GM19351 (cell line): ENCODE measurements at regions not wholly inside any gene's neighbourhood (a gene's known extent, or its start where the extent isn't known, plus 50 kb on each side); places are given as distances from the start of the nearest gene placed in this dataset.

Experiments
- ATAC-seq: cut with Tn5 transposase; IDR thresholded peaks from one replicate; pipeline ENCODE4 v1.9.1; 2021; ENCODE audit warnings: mild to moderate bottlenecking, moderate library complexity; ENCODE audit not compliant: unreplicated experiment

GRCh38 chr14:85279407-85279806, 250.5 kb upstream of the FLRT2 start:
- no peak for ATAC-seq

GRCh38 chr14:85280074-85280473, 249.9 kb upstream of the FLRT2 start:
- ATAC-seq, result no peak

- ATAC-seq, result no peak
These were observed 248.0 kb upstream of the FLRT2 start for GRCh38 chr14:85281921-85282320.

- no peak for ATAC-seq
These were observed 241.9 kb upstream of the FLRT2 start for GRCh38 chr14:85288041-85288440.

GRCh38 chr14:85291731-85292130, 238.2 kb upstream of the FLRT2 start:
- ATAC-seq, result no peak

DNA sequence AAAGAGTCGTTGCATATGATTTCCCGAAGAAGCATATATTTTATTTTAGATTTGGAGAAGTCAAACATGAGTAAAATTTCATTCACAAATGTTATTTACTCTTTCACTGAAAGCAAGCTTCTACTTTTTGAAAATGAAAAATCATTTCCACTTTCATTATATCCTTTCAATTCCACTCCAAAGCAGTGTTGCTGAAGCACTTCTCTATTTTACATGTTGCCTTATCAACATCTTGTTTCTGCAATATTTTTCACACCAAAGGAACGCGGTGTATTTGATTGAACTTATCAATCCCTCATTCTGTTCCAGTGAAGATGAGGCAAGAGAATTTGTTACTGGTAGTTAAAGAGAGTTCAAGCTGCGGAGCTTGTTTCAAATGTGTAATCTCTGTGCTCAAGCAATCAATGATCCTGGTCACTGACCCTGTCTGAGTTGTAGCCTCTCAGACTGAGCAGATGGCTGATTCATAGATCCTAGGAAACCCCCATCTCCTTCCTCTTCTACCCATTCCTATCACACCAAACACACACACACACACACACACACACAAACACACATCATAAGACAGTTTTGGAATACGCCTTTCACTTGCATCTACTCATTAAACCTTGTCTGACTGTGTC, 236.2 kb upstream of the FLRT2 start:
- no peak for ATAC-seq

DNA sequence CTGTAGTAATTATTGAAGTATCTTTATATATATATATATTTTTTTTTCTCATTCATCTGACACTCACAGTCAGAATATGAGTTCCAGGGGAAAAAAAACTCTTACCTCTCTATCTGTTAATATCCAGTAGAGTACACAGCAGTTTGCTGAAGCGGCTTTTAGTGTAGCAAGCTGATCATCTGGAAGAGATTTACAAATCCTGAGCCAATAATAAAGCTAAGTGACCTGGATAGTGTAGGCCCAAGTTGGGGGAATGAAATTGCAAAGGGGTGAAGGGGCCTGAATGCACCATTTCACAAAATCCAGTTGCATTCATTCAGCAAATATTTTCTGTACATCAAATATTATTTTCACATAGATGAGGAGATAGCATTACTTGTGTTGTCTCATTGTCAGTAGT, 234.6 kb upstream of the FLRT2 start:
- ATAC-seq, result no peak

GRCh38 chr14:85296456-85297210, 233.3 kb upstream of the FLRT2 start:
- ATAC-seq, result no peak

GRCh38 chr14:85300107-85300506, 229.8 kb upstream of the FLRT2 start:
- ATAC-seq, result no peak

DNA sequence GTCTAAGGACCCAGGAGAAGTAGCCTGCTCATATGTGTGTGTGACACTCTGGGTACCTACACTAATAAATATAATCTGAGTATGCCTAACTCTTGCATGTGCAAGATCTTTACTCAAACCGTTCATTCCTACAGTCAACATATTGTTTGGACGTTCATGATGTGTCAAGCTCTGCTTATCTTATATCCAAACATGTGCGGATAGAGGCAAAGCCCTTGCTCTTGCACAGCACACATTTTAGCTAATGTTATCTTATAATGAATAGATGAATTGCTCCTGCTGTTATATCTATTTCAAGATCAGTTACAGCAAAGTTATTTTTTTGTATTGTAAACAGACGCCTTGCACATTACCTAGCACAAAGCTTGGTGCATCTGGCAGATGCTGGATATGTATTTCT, 228.4 kb upstream of the FLRT2 start:
- no peak for ATAC-seq

GRCh38 chr14:85306024-85306423, 223.9 kb upstream of the FLRT2 start:
- ATAC-seq, result no peak

- no peak for ATAC-seq
These were observed 221.2 kb upstream of the FLRT2 start for GRCh38 chr14:85308531-85309300.

DNA sequence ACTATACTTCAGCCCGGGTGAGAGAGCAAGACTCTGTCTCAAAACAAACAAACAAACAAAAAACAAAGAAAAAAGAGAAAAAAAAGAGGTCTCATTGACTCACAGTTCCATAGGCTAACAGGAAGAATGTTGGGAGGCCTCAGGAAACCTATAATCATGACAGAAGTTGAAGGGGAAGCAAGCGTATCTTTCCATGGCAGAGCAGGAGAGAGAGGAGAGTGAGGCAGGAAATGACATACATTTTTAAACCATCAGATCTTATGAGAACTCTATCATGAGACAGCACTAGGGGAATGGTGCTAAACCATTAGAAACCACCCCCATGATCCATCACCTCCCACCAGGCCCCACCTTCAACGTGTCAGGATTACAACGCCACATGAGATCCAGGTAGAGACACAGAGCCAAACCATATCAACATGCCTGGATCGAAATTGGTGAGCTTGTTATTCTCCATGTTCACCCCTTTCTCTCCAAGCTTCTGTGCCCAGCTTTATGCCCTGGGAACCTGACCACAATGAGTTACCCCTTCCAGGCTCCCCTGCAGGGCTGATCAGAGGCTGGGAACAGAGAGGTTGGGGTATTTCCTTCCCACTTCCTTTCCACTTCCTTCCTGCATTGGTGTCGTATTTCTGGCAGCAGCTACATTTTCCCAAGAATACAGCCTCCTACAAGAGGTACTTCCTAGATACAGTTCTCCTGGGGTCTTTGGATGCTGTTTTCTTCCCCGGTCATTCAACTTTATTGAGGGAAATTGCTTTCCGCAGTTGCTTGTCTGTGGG, 219.3 kb upstream of the FLRT2 start:
- ATAC-seq, result no peak

DNA sequence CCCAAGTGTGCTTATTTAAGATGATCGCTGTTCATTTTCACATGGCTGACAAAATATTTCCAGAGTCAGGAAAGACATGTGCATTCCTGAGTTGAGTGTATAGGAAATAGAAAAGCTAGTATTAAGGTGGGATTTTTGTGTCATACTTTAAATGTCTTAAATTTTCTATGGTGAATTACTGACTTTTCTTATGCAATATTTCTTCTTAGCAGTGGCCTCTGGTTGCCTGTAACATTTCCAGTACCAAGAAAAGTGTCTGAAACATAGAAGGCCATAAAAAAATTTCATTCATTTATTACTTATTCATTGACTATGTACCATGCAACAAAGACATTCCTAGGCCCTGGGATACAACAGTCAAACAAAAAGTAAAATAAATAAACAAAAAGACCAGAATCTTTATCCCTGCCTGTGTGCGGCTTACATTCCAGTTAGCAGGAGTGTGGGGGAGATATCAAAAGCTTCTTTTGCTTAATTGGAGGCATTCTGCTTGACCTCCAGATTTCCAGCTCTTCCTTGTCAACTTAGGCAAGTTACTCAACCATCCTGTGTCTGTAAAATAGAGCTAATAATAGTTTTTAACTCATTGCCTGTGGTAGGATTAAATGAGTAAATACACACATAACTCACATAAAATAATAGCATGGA, 216.3 kb upstream of the FLRT2 start:
- no peak for ATAC-seq

DNA sequence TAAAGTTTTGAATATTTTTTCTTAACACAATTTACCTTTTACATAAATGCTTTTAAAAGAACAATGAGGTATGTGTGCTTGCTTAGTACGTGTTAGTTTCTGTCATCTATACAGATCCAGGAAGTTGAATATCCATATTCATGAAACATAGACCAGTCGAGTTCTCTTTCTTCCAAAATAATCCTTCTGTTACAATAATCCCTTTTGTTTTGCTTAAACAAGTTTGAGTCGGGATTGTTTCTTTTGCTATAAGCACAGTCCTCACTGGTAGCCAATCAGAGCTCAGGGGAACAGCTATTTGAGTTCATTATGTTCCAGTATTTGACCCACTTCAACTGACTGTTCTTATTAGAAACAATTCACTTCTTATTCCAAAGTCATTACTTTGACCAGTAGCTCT, 214.7 kb upstream of the FLRT2 start:
- ATAC-seq, result no peak

DNA sequence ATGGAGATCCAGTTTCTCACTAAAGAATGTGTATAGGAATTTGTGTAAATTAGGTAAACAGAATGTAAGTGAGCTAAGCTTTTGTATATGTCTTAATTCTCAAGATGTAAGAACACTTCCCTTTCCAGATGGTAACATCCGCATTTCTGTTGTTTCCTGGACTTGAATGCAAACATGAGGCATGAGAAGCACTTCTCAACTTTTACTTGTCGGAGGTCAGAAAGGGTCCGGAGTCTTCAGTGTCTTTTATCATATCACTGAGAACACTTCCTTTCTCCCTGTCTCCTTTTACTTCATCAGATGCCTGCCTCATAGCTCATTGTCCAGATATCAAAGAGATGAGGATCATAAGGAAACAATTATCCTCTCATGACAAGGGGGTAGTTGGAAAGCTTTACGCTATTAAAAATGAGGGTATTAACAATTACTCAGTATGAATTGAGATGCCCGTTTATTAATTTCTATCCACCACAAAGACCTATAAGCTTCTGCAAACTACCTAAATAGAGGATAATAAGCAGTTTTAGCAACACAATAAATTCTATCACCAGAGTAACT, 214.1 kb upstream of the FLRT2 start:
- no peak for ATAC-seq

- no peak for ATAC-seq
These were observed 213.1 kb upstream of the FLRT2 start for GRCh38 chr14:85316701-85317410.

GRCh38 chr14:85317491-85318021, 212.4 kb upstream of the FLRT2 start:
- ATAC-seq, result no peak

DNA sequence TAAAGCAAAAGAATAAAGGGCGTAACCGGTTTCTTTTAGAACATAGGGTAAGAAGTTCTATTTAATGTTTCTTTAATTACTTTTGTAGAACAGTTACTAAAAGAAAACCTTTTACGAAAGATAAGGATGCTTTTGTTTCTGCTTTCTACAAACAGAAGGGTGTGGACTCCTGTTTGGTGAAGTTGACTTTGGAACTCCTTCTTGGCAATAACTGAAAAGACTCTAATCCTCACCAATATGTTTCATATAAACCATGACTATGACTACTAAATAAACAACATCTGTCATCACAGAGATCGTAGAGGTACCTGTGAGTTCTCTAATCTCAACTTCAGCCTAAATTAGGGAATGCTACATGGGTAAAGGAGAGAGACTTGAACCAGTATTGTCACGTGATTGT, 210.8 kb upstream of the FLRT2 start:
- no peak for ATAC-seq
